GM12891 (cell line): ENCODE measurements at regions not wholly inside any gene's neighbourhood (a gene's known extent, or its start where the extent isn't known, plus 50 kb on each side); places are given as distances from the start of the nearest gene placed in this dataset.

Experiments used
- POLR2AphosphoS5 ChIP-seq: IDR thresholded peaks from 2 replicates; pipeline ENCODE4 v1.6.1; 2011; ENCODE audit warnings: low read depth, low read length, control low read depth
- SPI1 ChIP-seq: IDR thresholded peaks from 2 replicates; pipeline ENCODE4 v1.6.1; 2011; ENCODE audit warnings: low read depth, low read length, control low read depth

- TF ChIP-seq POLR2AphosphoS5 (no peak), SPI1 (no peak)
Observed at GRCh38 chr13:66036636-66037035, 1193.5 kb downstream of the PCDH9 start.
